OCI-LY7 (cell line): ENCODE measurements at regions not wholly inside any gene's neighbourhood (a gene's known extent, or its start where the extent isn't known, plus 50 kb on each side); places are given as distances from the start of the nearest gene placed in this dataset.

Source experiments
- BruUV-seq: library from RNA; stranded (reverse); fragments of 400-500 nt; replicated peaks from 2 replicates; lab custom pipeline; 2021; lab: Mats Ljungman, UMichigan
- CTCF ChIA-PET: fragments of 300-600 bp; sonication (Branson Sonifier 250); formaldehyde crosslinking; loops from one replicate; lab custom pipeline; 2022; ENCODE audit warnings: antibody characterized with exemption; ENCODE audit not compliant: unreplicated experiment; lab: Charles Lee
- POLR2A ChIA-PET: fragments of 300-600 bp; sonication (Branson Sonifier 250); formaldehyde crosslinking; loops from one replicate; lab custom pipeline; 2022; ENCODE audit warnings: antibody characterized with exemption; lab: Charles Lee
- DNase-seq: peaks from one replicate; pipeline ENCODE4 v3.0.0-alpha.2; 2015; ENCODE audit warnings: low spot score
- H2AFZ ChIP-seq: fragments of 200-600 bp; sonication (generic), shearing (Covaris generic); 2 replicates; pipeline ENCODE4 v1.6.1; 2014; ENCODE audit warnings: mild to moderate bottlenecking, antibody characterized with exemption, low read length, moderate library complexity
- H3K27ac ChIP-seq: fragments of 200-600 bp; sonication (generic); 2 replicates; pipeline ENCODE4 v1.5.1; 2014; ENCODE audit warnings: mixed run types, low read depth, mild to moderate bottlenecking, moderate library complexity, low read length, inconsistent platforms; ENCODE audit not compliant: poor library complexity, severe bottlenecking
- H3K36me3 ChIP-seq: fragments of 200-600 bp; sonication (generic); 2 replicates; pipeline ENCODE4 v1.6.1; 2014; ENCODE audit warnings: mild to moderate bottlenecking, antibody characterized with exemption, low read length, moderate library complexity, mixed read lengths; ENCODE audit not compliant: insufficient read depth
- H3K4me1 ChIP-seq: fragments of 200-600 bp; sonication (generic); 2 replicates; pipeline ENCODE4 v1.5.1; 2014; ENCODE audit warnings: mild to moderate bottlenecking, low read length; ENCODE audit not compliant: insufficient read depth, poor library complexity, severe bottlenecking
- H3K4me2 ChIP-seq: fragments of 200-600 bp; sonication (generic); 2 replicates; pipeline ENCODE4 v1.6.1; 2014; ENCODE audit warnings: mild to moderate bottlenecking, low read length
- H3K4me3 ChIP-seq: fragments of 200-600 bp; sonication (generic); 2 replicates; pipeline ENCODE4 v1.5.1; 2014; ENCODE audit warnings: mild to moderate bottlenecking, low read depth, low read length; ENCODE audit not compliant: poor library complexity, severe bottlenecking
- H3K79me2 ChIP-seq: fragments of 200-600 bp; sonication (generic); 2 replicates; pipeline ENCODE4 v1.6.1; 2016; ENCODE audit warnings: low read depth, mild to moderate bottlenecking, low read length, moderate library complexity, mixed read lengths; ENCODE audit not compliant: insufficient read depth
- H3K9me2 ChIP-seq: fragments of 200-600 bp; sonication (generic); 2 replicates; pipeline ENCODE4 v1.6.1; 2016; ENCODE audit warnings: mild to moderate bottlenecking, low read length, mixed read lengths; ENCODE audit not compliant: insufficient read depth
- H3K9me3 ChIP-seq: fragments of 200-600 bp; sonication (generic); 2 replicates; pipeline ENCODE4 v1.6.1; 2014; ENCODE audit warnings: mild to moderate bottlenecking, mixed run types, low read length, mixed read lengths
- H4K20me1 ChIP-seq: fragments of 200-600 bp; sonication (generic); 2 replicates; pipeline ENCODE4 v1.6.1; 2014; ENCODE audit warnings: mild to moderate bottlenecking, antibody characterized with exemption, low read length, moderate library complexity, mixed read lengths; ENCODE audit not compliant: insufficient read depth
- CTCF ChIP-seq: fragments of 200-600 bp; sonication (generic); conservative IDR thresholded peaks from 2 replicates; pipeline ENCODE4 v1.5.1; 2014; ENCODE audit warnings: mild to moderate bottlenecking, antibody characterized with exemption, low read length, moderate library complexity, mixed read lengths
- EZH2phosphoT487 ChIP-seq: fragments of 200-600 bp; sonication (generic); IDR thresholded peaks from 2 replicates; pipeline ENCODE4 v1.6.1; 2018; ENCODE audit warnings: low read depth, borderline replicate concordance, mild to moderate bottlenecking, mixed run types, antibody characterized with exemption, low read length, moderate library complexity, mixed read lengths
- intact Hi-C: fragments of 100-400 bp; cut with micrococcal nuclease; formaldehyde crosslinking; loops from one replicate; pipeline ENCODE4 v1.10.0; 2022; ENCODE audit not compliant: unreplicated experiment

GRCh38 chr12:105575235-105575634 is 244.7 kb downstream of the C12orf75 start:
- BruUV-seq, result no TSS peak
- TF ChIP-seq CTCF, result no peak
- no peak for TF ChIP-seq EZH2phosphoT487
- POLR2A ChIA-PET, result no interaction called here
- intact Hi-C loops, result no loop called here
- DNase-seq, result no peak
- CTCF ChIA-PET, result no interaction called here
- Histone ChIP-seq H3K27ac (no peak overlapping the region), H2AFZ (no peak overlapping the region), H3K9me3 (no peaks in the 10 kb centered on the region), H3K9me2 (no peaks in the 10 kb centered on the region), H4K20me1 (no peaks in the 10 kb centered on the region), H3K79me2 (no peaks in the 10 kb centered on the region), H3K4me1 (no peaks in the 10 kb centered on the region), H3K4me2 (no peak overlapping the region), H3K36me3 (no peaks in the 10 kb centered on the region), H3K4me3 (no peak overlapping the region)

- no peak for TF ChIP-seq CTCF
- TF ChIP-seq EZH2phosphoT487, result no peak
- BruUV-seq, result no TSS peak
- POLR2A ChIA-PET, result no interaction called here
- H3K4me2 ChIP-seq, result no peak overlapping the region
- no peak overlapping the region for H2AFZ ChIP-seq
- intact Hi-C loops, result no loop called here
- H3K4me1 ChIP-seq, result no peaks in the 10 kb centered on the region
- CTCF ChIA-PET, result no interaction called here
- H3K27ac ChIP-seq, result no peak overlapping the region
- no peaks in the 10 kb centered on the region for H3K36me3 ChIP-seq
- no peaks in the 10 kb centered on the region for H3K79me2 ChIP-seq
- no peaks in the 10 kb centered on the region for H4K20me1 ChIP-seq
- no peaks in the 10 kb centered on the region for H3K9me3 ChIP-seq
- no peaks in the 10 kb centered on the region for H3K9me2 ChIP-seq
- no peak overlapping the region for H3K4me3 ChIP-seq
- DNase-seq, result no peak
These were observed 245.8 kb downstream of the C12orf75 start for GRCh38 chr12:105576261-105576660.

GRCh38 chr12:105580821-105581352 is 250.4 kb downstream of the C12orf75 start:
- intact Hi-C loops, result no loop called here
- H4K20me1 ChIP-seq, result no peaks in the 10 kb centered on the region
- TF ChIP-seq EZH2phosphoT487 (no peak), CTCF (no peak)
- no peak overlapping the region for H3K27ac ChIP-seq
- no peak overlapping the region for H3K4me2 ChIP-seq
- no peaks in the 10 kb centered on the region for H3K9me2 ChIP-seq
- H3K4me3 ChIP-seq, result no peak overlapping the region
- H2AFZ ChIP-seq, result no peak overlapping the region
- DNase-seq, result no peak
- no peaks in the 10 kb centered on the region for H3K79me2 ChIP-seq
- H3K9me3 ChIP-seq, result no peaks in the 10 kb centered on the region
- no peaks in the 10 kb centered on the region for H3K4me1 ChIP-seq
- BruUV-seq, result no TSS peak
- ChIA-PET CTCF (no interaction called here), POLR2A (no interaction called here)
- H3K36me3 ChIP-seq, result no peaks in the 10 kb centered on the region
